Ureter (tissue), 1 donor: ENCODE measurements at regions not wholly inside any gene's neighbourhood (a gene's known extent, or its start where the extent isn't known, plus 50 kb on each side); places are given as distances from the start of the nearest gene placed in this dataset.
"Not testable (repeated sequence)": the region's sequence is repeated elsewhere in the genome, so short reads cannot be mapped to it uniquely, and the experiment has no call there.

Experiments
- DNase-seq: peaks from one replicate; pipeline ENCODE4 v3.0.0-alpha.2; 2020; ENCODE audit warnings: low spot score
- donor health status: DM: yes; HTN: yes; CAD: no.

- DNase-seq, result no peak
Measured at GRCh38 chr6:118719351-118720124, 68.1 kb upstream of the CEP85L start.

GRCh38 chr6:118718903-118719302 is 67.5 kb upstream of the CEP85L start:
- no peak for DNase-seq

GRCh38 chr6:118718297-118718696 is 66.9 kb upstream of the CEP85L start:
- no peak for DNase-seq

GRCh38 chr6:118717106-118717505 is 65.7 kb upstream of the CEP85L start:
- no peak for DNase-seq

GRCh38 chr6:118715907-118716306 is 64.5 kb upstream of the CEP85L start:
- not testable (repeated sequence) for DNase-seq

- no peak for DNase-seq
Measured at GRCh38 chr6:118715376-118715775, 64.0 kb upstream of the CEP85L start.

GRCh38 chr6:118714756-118715155 is 63.4 kb upstream of the CEP85L start:
- DNase-seq, result no peak

- no peak for DNase-seq
Measured at GRCh38 chr6:118712969-118713368, 61.6 kb upstream of the CEP85L start.

- no peak for DNase-seq
Measured at GRCh38 chr6:118710616-118711015, 59.2 kb upstream of the CEP85L start.

GRCh38 chr6:118709859-118710350 is 58.5 kb upstream of the CEP85L start:
- no peak for DNase-seq

GRCh38 chr6:118708744-118709143 is 57.4 kb upstream of the CEP85L start:
- no peak for DNase-seq

- DNase-seq, result no peak
Measured at GRCh38 chr6:118708055-118708454, 56.7 kb upstream of the CEP85L start.

GRCh38 chr6:118706702-118707101 is 55.3 kb upstream of the CEP85L start:
- no peak for DNase-seq

- DNase-seq, result no peak
Measured at GRCh38 chr6:118705544-118706491, 54.4 kb upstream of the CEP85L start.

- no peak for DNase-seq
Measured at GRCh38 chr6:118704915-118705314, 53.5 kb upstream of the CEP85L start.

GRCh38 chr6:118701260-118701659 is 49.9 kb upstream of the CEP85L start:
- DNase-seq, result not testable (repeated sequence)
